Nephron (organoid): ENCODE measurements at regions not wholly inside any gene's neighbourhood (a gene's known extent, or its start where the extent isn't known, plus 50 kb on each side); places are given as distances from the start of the nearest gene placed in this dataset.

Source experiments
- H3K27ac Mint-ChIP-seq, 3 experiments: 2 replicates each; pipeline ENCODE4 v1.8.0; 2020; ENCODE audit warnings: mixed read lengths in 3 of 3, mild to moderate bottlenecking in 2 of 3, moderate library complexity in 1 of 3
- H3K27me3 Mint-ChIP-seq: 2 replicates; pipeline ENCODE4 v1.8.0; 2021; ENCODE audit warnings: low read depth, mild to moderate bottlenecking, moderate library complexity, mixed read lengths
- H3K36me3 Mint-ChIP-seq: 2 replicates; pipeline ENCODE4 v1.8.0; 2020; ENCODE audit warnings: low read depth, mixed read lengths
- H3K4me1 Mint-ChIP-seq: 2 replicates; pipeline ENCODE4 v1.8.0; 2020; ENCODE audit warnings: mixed read lengths
- H3K4me3 Mint-ChIP-seq, 3 experiments: 2 replicates each; pipeline ENCODE4 v1.8.0; 2020; ENCODE audit warnings: mild to moderate bottlenecking in 3 of 3, mixed read lengths in 3 of 3, moderate library complexity in 2 of 3
- H3K9me3 Mint-ChIP-seq: 2 replicates; pipeline ENCODE4 v1.8.0; 2020; ENCODE audit warnings: mixed read lengths
- TF ChIP-seq, protein P1 (sequence below), 3 experiments: fragments of 200-600 bp; sonication (generic); IDR thresholded peaks; one replicate each; pipeline ENCODE4 v1.5.0; 2021; ENCODE audit warnings: antibody characterized with exemption in 3 of 3; ENCODE audit not compliant: unreplicated experiment in 3 of 3

DNA sequence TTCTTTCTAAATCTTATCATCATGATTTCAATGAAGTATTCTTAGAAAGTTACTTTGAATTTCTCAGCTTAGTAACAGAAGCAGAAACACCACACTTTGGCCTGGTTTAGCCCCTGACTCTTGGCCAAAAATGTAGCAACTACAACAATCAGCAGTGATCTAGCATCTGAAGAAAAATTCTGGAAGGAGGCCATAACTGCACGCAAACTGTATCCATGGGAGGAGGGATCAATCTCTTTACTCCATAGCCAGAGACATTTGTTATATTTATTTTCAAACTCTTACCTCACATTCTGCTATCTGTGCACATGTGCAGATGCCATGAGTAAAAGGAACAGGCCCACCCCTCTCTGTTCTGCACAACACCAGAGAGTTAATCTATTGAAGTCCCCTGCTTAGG, 251.0 kb upstream of the P2RY1 start:
- Mint-ChIP-seq H3K4me3 (peak overlapping the region in 1 of 3 experiments; percentile 17), H3K4me1 (peaks cover 36% of the 10 kb centered on the region), H3K27ac (peak overlapping the region in 2 of 3 experiments; percentile 38 to 70), H3K9me3 (no peaks in the 10 kb centered on the region), H3K27me3 (peaks cover 7% of the 10 kb centered on the region), H3K36me3 (no peaks in the 10 kb centered on the region)
- TF ChIP-seq, protein P1, sequence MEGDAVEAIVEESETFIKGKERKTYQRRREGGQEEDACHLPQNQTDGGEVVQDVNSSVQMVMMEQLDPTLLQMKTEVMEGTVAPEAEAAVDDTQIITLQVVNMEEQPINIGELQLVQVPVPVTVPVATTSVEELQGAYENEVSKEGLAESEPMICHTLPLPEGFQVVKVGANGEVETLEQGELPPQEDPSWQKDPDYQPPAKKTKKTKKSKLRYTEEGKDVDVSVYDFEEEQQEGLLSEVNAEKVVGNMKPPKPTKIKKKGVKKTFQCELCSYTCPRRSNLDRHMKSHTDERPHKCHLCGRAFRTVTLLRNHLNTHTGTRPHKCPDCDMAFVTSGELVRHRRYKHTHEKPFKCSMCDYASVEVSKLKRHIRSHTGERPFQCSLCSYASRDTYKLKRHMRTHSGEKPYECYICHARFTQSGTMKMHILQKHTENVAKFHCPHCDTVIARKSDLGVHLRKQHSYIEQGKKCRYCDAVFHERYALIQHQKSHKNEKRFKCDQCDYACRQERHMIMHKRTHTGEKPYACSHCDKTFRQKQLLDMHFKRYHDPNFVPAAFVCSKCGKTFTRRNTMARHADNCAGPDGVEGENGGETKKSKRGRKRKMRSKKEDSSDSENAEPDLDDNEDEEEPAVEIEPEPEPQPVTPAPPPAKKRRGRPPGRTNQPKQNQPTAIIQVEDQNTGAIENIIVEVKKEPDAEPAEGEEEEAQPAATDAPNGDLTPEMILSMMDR (IDR thresholded peaks at IDR 0.05; ENCODE audit: unreplicated experiment in 3 of 3), result no peak

DNA sequence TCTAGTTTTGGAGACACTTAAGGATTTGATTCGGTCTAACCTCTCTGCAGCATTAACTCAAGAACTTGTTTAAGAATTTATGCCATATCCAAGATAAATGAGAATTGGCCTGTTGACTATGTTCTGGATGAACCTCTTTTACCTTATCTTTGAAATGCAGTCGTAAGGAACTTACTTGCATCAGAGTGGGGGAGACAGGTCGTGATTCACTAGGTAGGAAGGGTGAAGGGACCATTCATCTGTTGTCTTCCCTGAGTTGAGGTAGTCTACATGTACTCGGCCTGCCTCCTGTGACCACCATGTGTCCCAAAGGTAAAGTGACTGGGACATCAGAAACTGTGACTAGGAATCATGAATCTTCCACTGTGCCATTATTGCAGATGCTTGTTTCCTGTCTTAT, 248.0 kb upstream of the P2RY1 start:
- no peak overlapping the region for H3K4me3 Mint-ChIP-seq
- H3K9me3 Mint-ChIP-seq, result no peaks in the 10 kb centered on the region
- peaks cover 29% of the 10 kb centered on the region for H3K4me1 Mint-ChIP-seq
- TF ChIP-seq, protein P1 (IDR thresholded peaks at IDR 0.05; ENCODE audit: unreplicated experiment in 3 of 3), result no peak
- no peak overlapping the region for H3K27ac Mint-ChIP-seq
- H3K36me3 Mint-ChIP-seq, result no peaks in the 10 kb centered on the region
- peaks cover 3% of the 10 kb centered on the region for H3K27me3 Mint-ChIP-seq

DNA sequence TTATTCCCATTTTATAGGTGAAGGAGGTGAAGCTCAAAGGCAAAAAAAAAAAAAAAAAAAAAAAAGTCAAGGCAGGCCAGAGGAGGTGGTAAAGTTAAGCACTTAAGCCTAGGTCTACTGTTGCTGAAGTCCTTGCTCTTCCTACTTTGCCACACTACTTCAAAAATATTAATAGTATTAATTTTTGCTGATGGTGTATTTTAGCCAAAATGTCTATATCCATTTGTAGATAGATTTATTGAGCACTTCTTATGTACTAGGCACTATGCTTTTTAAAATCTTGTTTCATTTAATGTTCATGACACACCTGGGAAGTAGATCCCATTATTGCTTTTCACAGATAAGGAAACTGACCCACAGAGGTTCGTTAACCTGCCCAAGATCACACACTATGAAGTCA, 247.1 kb upstream of the P2RY1 start:
- Mint-ChIP-seq H3K4me1 (peaks cover 21% of the 10 kb centered on the region), H3K9me3 (no peaks in the 10 kb centered on the region), H3K27me3 (peaks cover 3% of the 10 kb centered on the region), H3K4me3 (no peak overlapping the region), H3K27ac (no peak overlapping the region), H3K36me3 (no peaks in the 10 kb centered on the region)
- TF ChIP-seq, protein P1 (IDR thresholded peaks at IDR 0.05; ENCODE audit: unreplicated experiment in 3 of 3), result no peak

DNA sequence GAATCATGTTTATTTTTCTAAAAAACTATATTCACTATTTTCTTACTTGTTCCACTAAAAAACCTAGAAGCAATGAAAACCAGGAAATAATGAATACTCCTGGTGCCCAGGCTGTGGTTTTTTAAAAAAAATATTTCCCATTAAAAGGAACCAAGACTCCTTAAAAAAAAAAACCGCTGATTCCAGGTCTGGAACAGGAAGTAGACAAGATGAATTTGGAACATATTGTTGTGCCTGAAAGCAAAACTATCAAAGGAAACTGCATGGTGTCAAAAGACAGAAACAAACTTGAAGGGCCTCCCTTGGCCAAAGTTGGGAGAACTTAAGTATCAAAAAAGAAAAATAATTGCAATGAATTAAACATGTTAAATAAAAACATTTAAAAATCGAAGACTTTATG, 245.3 kb upstream of the P2RY1 start:
- no peak overlapping the region for H3K27ac Mint-ChIP-seq
- TF ChIP-seq, protein P1 (IDR thresholded peaks at IDR 0.05; ENCODE audit: unreplicated experiment in 3 of 3), result no peak
- H3K4me3 Mint-ChIP-seq, result no peak overlapping the region
- no peaks in the 10 kb centered on the region for H3K9me3 Mint-ChIP-seq
- no peaks in the 10 kb centered on the region for H3K36me3 Mint-ChIP-seq
- H3K4me1 Mint-ChIP-seq, result peaks cover 7% of the 10 kb centered on the region
- H3K27me3 Mint-ChIP-seq, result peaks cover 3% of the 10 kb centered on the region

DNA sequence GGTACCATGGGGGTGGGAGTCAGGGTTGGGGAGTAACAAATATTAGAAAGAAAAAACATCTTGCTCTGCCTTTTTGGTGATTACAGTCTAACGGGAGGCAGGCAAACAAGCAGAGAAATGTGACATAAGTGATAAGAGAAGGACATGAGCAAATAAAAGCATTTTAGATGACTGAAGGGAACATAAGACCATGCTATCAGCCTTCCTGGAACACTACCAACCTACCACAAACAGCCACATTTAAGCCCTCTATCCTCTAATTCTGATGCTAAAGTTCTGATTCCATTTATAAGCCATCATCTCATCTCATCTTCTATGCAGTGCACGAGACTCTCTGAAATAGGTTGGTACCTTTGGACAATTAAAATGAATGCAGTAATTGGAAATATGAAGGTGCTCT, 243.4 kb upstream of the P2RY1 start:
- Mint-ChIP-seq H3K9me3 (no peaks in the 10 kb centered on the region), H3K4me1 (peaks cover 13% of the 10 kb centered on the region), H3K4me3 (no peak overlapping the region), H3K27ac (no peak overlapping the region), H3K27me3 (peaks cover 3% of the 10 kb centered on the region), H3K36me3 (no peaks in the 10 kb centered on the region)
- TF ChIP-seq, protein P1 (IDR thresholded peaks at IDR 0.05; ENCODE audit: unreplicated experiment in 3 of 3), result no peak

DNA sequence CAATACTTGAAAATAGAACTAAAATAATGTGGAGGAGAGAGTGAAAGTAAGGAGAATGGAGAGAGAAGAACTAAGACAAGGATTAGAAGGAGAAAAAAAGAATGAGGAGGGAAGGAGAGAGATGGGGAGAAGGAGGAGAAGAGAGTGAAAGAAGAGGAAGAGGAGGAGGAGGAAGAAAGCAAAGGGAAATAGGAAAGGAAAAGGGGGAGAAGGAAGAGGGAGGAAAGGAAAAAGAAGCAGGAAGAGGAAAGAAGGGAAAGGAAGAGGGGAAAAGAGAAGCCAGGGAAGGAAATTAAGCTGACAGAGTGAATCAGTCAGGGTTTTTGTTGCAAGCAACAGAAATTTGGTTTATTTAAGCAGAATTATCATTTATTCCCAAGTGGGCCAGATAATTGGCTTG, 241.7 kb upstream of the P2RY1 start:
- TF ChIP-seq, protein P1 (IDR thresholded peaks at IDR 0.05; ENCODE audit: unreplicated experiment in 3 of 3), result no peak
- no peaks in the 10 kb centered on the region for H3K9me3 Mint-ChIP-seq
- H3K36me3 Mint-ChIP-seq, result no peaks in the 10 kb centered on the region
- no peak overlapping the region for H3K4me3 Mint-ChIP-seq
- peaks cover 11% of the 10 kb centered on the region for H3K27me3 Mint-ChIP-seq
- peaks cover 22% of the 10 kb centered on the region for H3K4me1 Mint-ChIP-seq
- H3K27ac Mint-ChIP-seq, result peak overlapping the region; percentile 26 to 34 (median 34)
